Esophagus squamous epithelium (tissue), 5 donors: ENCODE measurements at regions not wholly inside any gene's neighbourhood (a gene's known extent, or its start where the extent isn't known, plus 50 kb on each side); places are given as distances from the start of the nearest gene placed in this dataset.

Experiments
- DNase-seq: peaks from one replicate; lab custom pipeline; 2025; lab: John Stamatoyannopoulos, UW
- H3K27ac ChIP-seq, 4 donors: fragments of 200-600 bp; sonication (generic); one replicate each; pipeline ENCODE4 v1.5.1; 2016 to 2019; ENCODE audit warnings: mild to moderate bottlenecking in 1 of 4
- H3K27me3 ChIP-seq, 4 donors: fragments of 200-600 bp; sonication (generic); 1 replicate in 3 of 4; 2 replicates in 1 of 4; pipeline versions ENCODE4 v1.5.1 to v1.6.0; 2017 to 2021; ENCODE audit warnings: antibody characterized with exemption in 1 of 4
- H3K36me3 ChIP-seq, 3 donors: fragments of 200-600 bp; sonication (generic); one replicate each; pipeline ENCODE4 v1.5.1; 2016 to 2019
- H3K4me1 ChIP-seq, 3 donors: fragments of 200-600 bp; sonication (generic); one replicate each; pipeline ENCODE4 v1.5.1; 2017 to 2019
- H3K4me3 ChIP-seq, 4 donors: fragments of 200-600 bp; sonication (generic); 1 replicate in 3 of 4; 2 replicates in 1 of 4; pipeline ENCODE4 v1.5.1; 2016 to 2019; ENCODE audit warnings: mild to moderate bottlenecking in 2 of 4, moderate library complexity in 1 of 4
- H3K9me3 ChIP-seq, 3 donors: fragments of 200-600 bp; sonication (generic); one replicate each; pipeline ENCODE4 v1.5.1; 2016 to 2019
- POLR2A ChIP-seq, 4 donors: fragments of 450-650 bp; IDR thresholded peaks; one replicate each; pipeline ENCODE4 v1.6.1; 2017; ENCODE audit warnings: antibody characterized with exemption in 4 of 4, mild to moderate bottlenecking in 4 of 4, moderate library complexity in 3 of 4
- WGBS, 2 donors: methylation state at CpG; one replicate each; pipeline ENCODE4 v1.1.5; 2018; 5-methylcytosine and 5-hydroxymethylcytosine counted together
- intact Hi-C: fragments of 100-400 bp; cut with DNase I; formaldehyde crosslinking; loops from one replicate; pipeline ENCODE4 v1.15.0; 2022
- TF ChIP-seq, protein P1 (sequence below), 6 experiments: fragments of 450-650 bp in 4 of 6; fragments of 200-600 bp in 2 of 6; sonication (generic) in 2 of 6; IDR thresholded peaks; one replicate each; pipeline ENCODE4 v1.5.1; 2016 to 2019; ENCODE audit warnings: antibody characterized with exemption in 6 of 6, mild to moderate bottlenecking in 4 of 6, moderate library complexity in 4 of 6
- donor health status: DM: yes; HTN: yes; CAD: no.

DNA sequence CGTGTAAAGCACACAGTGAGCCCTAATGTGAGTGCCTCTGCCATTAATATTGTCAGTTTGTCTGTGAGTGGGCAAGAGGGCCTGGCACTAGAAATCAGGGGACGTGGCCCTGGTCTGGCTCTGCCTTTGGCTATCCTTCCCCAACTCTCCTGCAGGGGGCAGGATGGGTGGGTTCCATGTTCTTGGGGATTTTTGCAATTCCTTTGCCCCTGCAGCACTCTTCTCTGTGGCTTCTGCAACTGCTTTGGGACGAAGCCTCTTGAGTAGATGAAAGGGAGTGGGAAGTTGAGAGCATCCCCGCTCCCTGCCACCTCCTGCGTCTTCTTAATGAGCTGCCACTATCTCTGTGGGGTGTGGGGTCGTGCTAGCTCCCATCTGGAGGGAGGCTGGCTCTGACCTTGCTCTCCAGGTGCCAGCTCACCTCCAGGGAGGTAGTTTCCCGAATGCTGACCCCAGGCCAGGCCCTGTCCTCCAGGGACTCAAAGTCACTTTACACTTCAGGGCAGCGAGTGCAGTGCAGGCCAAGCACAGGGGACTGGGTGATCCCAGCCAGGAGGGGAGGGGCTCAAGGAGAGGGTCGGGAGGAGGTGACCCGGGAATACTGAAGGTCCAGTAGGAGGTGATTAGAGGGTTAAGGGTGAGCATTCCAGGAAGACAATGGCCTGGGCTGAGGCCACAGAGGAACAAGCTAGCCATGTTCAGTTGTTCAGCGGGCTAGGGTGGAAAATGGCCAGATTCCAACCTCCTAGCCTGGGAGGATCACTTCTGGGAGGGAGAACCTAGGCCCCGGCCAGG, 121.0 kb upstream of the NLRP1 start:
- Histone ChIP-seq H3K4me3 (no peak overlapping the region), H3K36me3 (no peaks in the 10 kb centered on the region), H3K27me3 (peaks cover 0 to 55% (median 1%) of the 10 kb centered on the region in 4 donors), H3K9me3 (peaks cover 0 to 5% (median 4%) of the 10 kb centered on the region in 3 donors), H3K4me1 (no peaks in the 10 kb centered on the region), H3K27ac (no peak overlapping the region)
- no peak for TF ChIP-seq POLR2A (IDR thresholded peaks at IDR 0.05)
- TF ChIP-seq, protein P1, sequence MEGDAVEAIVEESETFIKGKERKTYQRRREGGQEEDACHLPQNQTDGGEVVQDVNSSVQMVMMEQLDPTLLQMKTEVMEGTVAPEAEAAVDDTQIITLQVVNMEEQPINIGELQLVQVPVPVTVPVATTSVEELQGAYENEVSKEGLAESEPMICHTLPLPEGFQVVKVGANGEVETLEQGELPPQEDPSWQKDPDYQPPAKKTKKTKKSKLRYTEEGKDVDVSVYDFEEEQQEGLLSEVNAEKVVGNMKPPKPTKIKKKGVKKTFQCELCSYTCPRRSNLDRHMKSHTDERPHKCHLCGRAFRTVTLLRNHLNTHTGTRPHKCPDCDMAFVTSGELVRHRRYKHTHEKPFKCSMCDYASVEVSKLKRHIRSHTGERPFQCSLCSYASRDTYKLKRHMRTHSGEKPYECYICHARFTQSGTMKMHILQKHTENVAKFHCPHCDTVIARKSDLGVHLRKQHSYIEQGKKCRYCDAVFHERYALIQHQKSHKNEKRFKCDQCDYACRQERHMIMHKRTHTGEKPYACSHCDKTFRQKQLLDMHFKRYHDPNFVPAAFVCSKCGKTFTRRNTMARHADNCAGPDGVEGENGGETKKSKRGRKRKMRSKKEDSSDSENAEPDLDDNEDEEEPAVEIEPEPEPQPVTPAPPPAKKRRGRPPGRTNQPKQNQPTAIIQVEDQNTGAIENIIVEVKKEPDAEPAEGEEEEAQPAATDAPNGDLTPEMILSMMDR (IDR thresholded peaks at IDR 0.05) = peak in 1 of 6 experiments; percentile 22
- DNase-seq = no peak
- WGBS, 2 donors = 56 to 57% methylated on average over 8 to 10 of the region's 12 CpGs
- intact Hi-C loops = loop anchor here (10.0 kb wide), 1 partner anchor 110 kb away; no protein-coding TSS in a partner anchor

DNA sequence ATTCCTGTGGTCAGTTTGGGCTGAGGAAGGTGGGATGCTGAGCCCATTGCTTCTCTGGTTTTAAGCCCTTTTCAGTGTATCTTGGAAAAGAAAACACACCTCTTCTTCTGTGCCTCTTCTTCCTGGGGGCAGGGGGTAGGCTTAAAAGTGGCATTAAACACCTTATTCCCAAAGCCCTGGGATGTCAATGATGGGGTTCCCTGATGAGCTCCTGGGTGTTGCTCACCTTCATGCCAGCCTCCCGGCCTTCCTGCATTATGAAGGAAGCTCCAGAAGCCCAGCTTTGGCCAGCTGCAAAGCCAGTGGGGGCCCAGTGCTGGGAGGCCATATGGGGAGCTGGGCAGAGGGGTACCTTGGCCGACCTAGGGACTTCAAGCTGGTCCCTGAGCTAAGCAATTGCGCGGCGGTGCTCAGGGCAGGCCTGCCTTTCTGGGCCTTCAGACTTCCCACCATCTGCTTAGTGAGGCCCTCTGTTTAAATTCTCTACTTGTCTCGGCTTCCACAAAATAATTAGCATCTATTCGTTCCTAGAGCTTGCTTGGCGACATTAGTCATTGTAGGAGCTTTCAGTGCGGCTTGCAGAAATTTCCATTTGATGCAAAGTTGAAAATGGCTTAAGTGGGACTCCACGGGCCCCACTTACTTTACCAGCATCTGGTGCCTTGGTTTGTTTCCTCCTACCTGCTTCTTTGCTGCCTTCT, 121.7 kb upstream of the NLRP1 start:
- intact Hi-C loops = loop anchor here (10.0 kb wide), 1 partner anchor 111 kb away; no protein-coding TSS in a partner anchor

DNA sequence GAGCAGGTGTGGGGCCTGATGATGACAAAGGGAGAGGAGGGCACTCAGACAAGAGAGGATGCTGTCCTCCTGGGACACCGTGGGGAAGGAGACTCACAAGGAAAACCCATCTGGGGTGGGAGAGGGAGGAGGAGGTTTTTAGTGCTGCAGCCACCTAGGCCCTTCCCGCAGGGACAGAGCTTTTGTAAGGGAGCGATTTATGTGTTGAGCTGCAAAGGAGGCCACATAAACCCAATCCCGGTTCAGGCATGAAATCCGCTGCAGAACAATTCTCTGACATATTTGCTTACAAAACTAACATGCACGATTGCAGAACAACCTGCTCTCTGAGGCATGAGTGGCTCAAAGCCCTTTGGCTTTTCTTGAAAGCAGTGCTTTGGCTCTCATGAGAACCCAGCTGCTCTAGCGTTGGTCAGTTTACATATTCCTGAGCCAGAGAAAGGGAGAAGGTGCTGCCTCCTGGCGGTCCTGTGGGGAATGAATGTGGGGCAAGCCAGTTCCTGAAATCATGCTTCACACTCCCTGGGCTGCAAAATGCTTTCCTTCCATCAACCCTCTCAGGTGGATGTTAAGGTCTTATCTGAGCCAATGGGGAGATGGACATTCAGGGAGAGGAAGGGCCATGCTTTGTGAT, 122.4 kb upstream of the NLRP1 start:
- no peak for DNase-seq
- H3K4me3 ChIP-seq = no peak overlapping the region
- no peak overlapping the region for H3K27ac ChIP-seq
- TF ChIP-seq, protein P1 (IDR thresholded peaks at IDR 0.05) = peak in 5 of 6 experiments; percentile 44 to 63 (median 48)
- no peak for TF ChIP-seq POLR2A (IDR thresholded peaks at IDR 0.05)
- H3K9me3 ChIP-seq = peaks cover 0 to 5% (median 4%) of the 10 kb centered on the region in 3 donors
- H3K36me3 ChIP-seq = no peaks in the 10 kb centered on the region
- peaks cover 0 to 56% (median 1%) of the 10 kb centered on the region in 4 donors for H3K27me3 ChIP-seq
- 42 to 44% methylated on average over 7 to 8 of the region's 8 CpGs for WGBS, 2 donors
- intact Hi-C loops = loop anchor here (10.0 kb wide), 1 partner anchor 112 kb away; no protein-coding TSS in a partner anchor
- H3K4me1 ChIP-seq = no peaks in the 10 kb centered on the region

More for the DNA sequence above, 121.7 kb upstream of the NLRP1 start:
- Histone ChIP-seq H3K36me3 (no peaks in the 10 kb centered on the region), H3K4me1 (no peaks in the 10 kb centered on the region), H3K4me3 (no peak overlapping the region), H3K27me3 (peaks cover 0 to 55% (median 1%) of the 10 kb centered on the region in 4 donors), H3K27ac (no peak overlapping the region), H3K9me3 (peaks cover 0 to 5% (median 4%) of the 10 kb centered on the region in 3 donors)
- TF ChIP-seq, protein P1 (IDR thresholded peaks at IDR 0.05) = no peak
- no peak for TF ChIP-seq POLR2A (IDR thresholded peaks at IDR 0.05)
- 74 to 83% methylated on average over 4 to 5 of the region's 10 CpGs for WGBS, 2 donors
- DNase-seq = no peak

DNA sequence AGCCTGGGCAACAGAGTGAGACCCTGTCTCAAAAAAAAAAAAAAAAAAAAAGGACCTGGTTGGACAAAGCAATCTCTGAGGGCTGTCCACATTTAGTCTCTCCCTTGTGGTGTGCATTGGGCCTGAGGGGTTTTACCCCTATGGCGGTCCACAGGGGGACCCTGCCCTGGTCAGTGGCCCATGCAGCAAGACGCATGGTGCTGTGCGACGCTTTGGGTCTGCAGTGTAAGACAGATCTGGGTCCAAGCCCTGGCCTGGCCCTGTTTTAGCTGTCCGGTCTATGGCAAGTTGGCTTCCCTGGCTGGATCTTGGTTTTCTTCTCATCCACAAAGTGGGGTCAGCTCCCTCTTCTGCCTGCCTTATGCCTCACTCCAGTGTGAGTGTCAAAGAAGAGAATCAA, 123.2 kb upstream of the NLRP1 start:
- TF ChIP-seq, protein P1 (IDR thresholded peaks at IDR 0.05) = no peak
- no peak for TF ChIP-seq POLR2A (IDR thresholded peaks at IDR 0.05)
- Histone ChIP-seq H3K36me3 (no peaks in the 10 kb centered on the region), H3K27me3 (peaks cover 0 to 62% (median 1%) of the 10 kb centered on the region in 4 donors), H3K4me1 (no peaks in the 10 kb centered on the region), H3K9me3 (peaks cover 0 to 5% (median 4%) of the 10 kb centered on the region in 3 donors), H3K4me3 (no peak overlapping the region), H3K27ac (no peak overlapping the region)
- 81 to 93% methylated on average over 4 to 5 of the region's 5 CpGs for WGBS, 2 donors
- intact Hi-C loops = loop anchor here (10.0 kb wide), 1 partner anchor 113 kb away; no protein-coding TSS in a partner anchor
- no peak for DNase-seq
